GM18519 (cell line): ENCODE measurements at regions not wholly inside any gene's neighbourhood (a gene's known extent, or its start where the extent isn't known, plus 50 kb on each side); places are given as distances from the start of the nearest gene placed in this dataset.

Experiments used
- ATAC-seq: cut with Tn5 transposase; IDR thresholded peaks from one replicate; pipeline ENCODE4 v1.9.1; 2021; ENCODE audit warnings: mild to moderate bottlenecking, moderate library complexity; ENCODE audit not compliant: unreplicated experiment, low FRiP score

- ATAC-seq: no peak
Measured at GRCh38 chr2:72006188-72006736, 141.4 kb downstream of the CYP26B1 start.

GRCh38 chr2:72004976-72005375, 142.7 kb downstream of the CYP26B1 start:
- no peak for ATAC-seq

GRCh38 chr2:72004201-72004915, 143.3 kb downstream of the CYP26B1 start:
- ATAC-seq: no peak

- no peak for ATAC-seq
Measured at GRCh38 chr2:72003796-72004195, 143.9 kb downstream of the CYP26B1 start.

- ATAC-seq: no peak
Measured at GRCh38 chr2:72003124-72003523, 144.5 kb downstream of the CYP26B1 start.

- no peak for ATAC-seq
Measured at GRCh38 chr2:72001937-72002690, 145.5 kb downstream of the CYP26B1 start.

GRCh38 chr2:72000110-72000509, 147.6 kb downstream of the CYP26B1 start:
- ATAC-seq: no peak

GRCh38 chr2:71999580-71999979, 148.1 kb downstream of the CYP26B1 start:
- ATAC-seq: no peak

GRCh38 chr2:71997843-71998242, 149.8 kb downstream of the CYP26B1 start:
- no peak for ATAC-seq

- ATAC-seq: no peak
Measured at GRCh38 chr2:71995067-71995665, 152.5 kb downstream of the CYP26B1 start.

GRCh38 chr2:71992036-71992435, 155.6 kb downstream of the CYP26B1 start:
- no peak for ATAC-seq

GRCh38 chr2:71991397-71991796, 156.3 kb downstream of the CYP26B1 start:
- no peak for ATAC-seq

- no peak for ATAC-seq
Measured at GRCh38 chr2:71990826-71991225, 156.8 kb downstream of the CYP26B1 start.

GRCh38 chr2:71990122-71990521, 157.5 kb downstream of the CYP26B1 start:
- no peak for ATAC-seq

- ATAC-seq: no peak
Measured at GRCh38 chr2:71989671-71990070, 158.0 kb downstream of the CYP26B1 start.

- ATAC-seq: no peak
Measured at GRCh38 chr2:71988170-71988569, 159.5 kb downstream of the CYP26B1 start.

GRCh38 chr2:71976685-71977084, 171.0 kb downstream of the CYP26B1 start:
- no peak for ATAC-seq

GRCh38 chr2:71974846-71975245, 172.8 kb downstream of the CYP26B1 start:
- ATAC-seq: no peak

- no peak for ATAC-seq
Measured at GRCh38 chr2:71971493-71971892, 176.2 kb downstream of the CYP26B1 start.

- no peak for ATAC-seq
Measured at GRCh38 chr2:71965530-71965929, 182.1 kb downstream of the CYP26B1 start.
